ENCODE measurements at regions not wholly inside any gene's neighbourhood (a gene's known extent, or its start where the extent isn't known, plus 50 kb on each side); places are given as distances from the start of the nearest gene placed in this dataset.

DNA sequence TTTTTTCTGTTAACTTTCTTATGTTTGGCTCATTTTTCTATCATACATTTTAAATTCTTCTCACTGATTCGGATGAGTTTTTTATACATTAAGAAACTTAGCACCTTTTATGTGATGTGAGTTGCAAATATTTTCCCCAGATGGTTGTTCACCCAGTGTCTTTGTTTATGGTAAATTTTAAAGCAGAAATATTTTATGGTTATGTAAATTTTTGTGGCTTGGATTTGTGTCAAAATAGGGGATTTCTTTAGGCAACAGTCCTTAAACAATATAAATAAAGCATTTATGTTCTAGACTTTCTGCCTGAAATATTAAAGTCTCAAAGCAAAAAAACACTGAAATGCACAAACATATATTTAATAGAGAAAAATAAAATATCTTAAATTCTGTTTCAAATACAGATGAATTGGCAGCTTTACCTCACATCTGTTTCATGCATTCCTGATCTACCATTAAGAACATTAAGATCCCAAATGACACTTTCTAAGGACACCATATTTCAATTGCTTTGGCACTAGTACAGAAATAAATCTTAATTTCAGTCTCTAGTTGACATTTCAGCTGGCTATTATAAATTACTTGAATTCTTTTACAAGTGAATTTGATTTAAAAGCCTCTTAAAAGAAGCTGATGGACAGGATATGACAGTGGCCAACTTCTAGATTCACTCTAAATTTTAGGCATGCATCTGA is 646.6 kb downstream of the HACE1 start:
- Histone ChIP-seq H3K36me3 (ENCODE audit: low read depth, missing control alignments) (no peaks in the 10 kb centered on the region), H3K9me3 (no peaks in the 10 kb centered on the region), H3K4me1 (no peaks in the 10 kb centered on the region), H3K27me3 (no peaks in the 10 kb centered on the region), H3K27ac (no peak overlapping the region), H3K4me3 (no peak overlapping the region)
- no peak for DNase-seq
- WGBS, 2 donors: 82 to 83% methylated on average over 1 of the region's 1 CpG
- TF ChIP-seq, protein P1, sequence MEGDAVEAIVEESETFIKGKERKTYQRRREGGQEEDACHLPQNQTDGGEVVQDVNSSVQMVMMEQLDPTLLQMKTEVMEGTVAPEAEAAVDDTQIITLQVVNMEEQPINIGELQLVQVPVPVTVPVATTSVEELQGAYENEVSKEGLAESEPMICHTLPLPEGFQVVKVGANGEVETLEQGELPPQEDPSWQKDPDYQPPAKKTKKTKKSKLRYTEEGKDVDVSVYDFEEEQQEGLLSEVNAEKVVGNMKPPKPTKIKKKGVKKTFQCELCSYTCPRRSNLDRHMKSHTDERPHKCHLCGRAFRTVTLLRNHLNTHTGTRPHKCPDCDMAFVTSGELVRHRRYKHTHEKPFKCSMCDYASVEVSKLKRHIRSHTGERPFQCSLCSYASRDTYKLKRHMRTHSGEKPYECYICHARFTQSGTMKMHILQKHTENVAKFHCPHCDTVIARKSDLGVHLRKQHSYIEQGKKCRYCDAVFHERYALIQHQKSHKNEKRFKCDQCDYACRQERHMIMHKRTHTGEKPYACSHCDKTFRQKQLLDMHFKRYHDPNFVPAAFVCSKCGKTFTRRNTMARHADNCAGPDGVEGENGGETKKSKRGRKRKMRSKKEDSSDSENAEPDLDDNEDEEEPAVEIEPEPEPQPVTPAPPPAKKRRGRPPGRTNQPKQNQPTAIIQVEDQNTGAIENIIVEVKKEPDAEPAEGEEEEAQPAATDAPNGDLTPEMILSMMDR (IDR thresholded peaks at IDR 0.05): no peak
- TF ChIP-seq POLR2A (IDR thresholded peaks at IDR 0.05): no peak
- intact Hi-C loops (cut with DNase I; ENCODE audit: low total_unique reads): no loop called here

DNA sequence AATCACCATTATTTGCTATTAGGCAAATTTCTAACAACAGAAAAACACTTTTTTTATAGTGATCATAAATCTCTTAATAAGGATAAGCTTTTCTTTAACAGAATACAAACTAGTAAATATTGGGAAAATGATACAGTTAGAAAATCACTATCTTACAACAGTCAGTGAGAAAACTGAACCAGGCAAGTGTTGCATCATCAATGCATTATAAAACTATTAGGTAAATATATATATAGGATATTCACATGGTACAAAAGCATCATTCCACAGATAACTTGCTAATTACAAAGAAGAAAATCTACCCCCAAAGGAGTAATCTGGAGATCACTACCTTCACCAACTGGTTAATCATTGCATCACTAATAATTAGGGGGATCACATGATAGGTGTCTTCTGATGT is 652.1 kb downstream of the HACE1 start:
- Histone ChIP-seq H3K9me3 (no peaks in the 10 kb centered on the region), H3K27ac (no peak overlapping the region), H3K4me1 (no peaks in the 10 kb centered on the region), H3K4me3 (no peak overlapping the region), H3K27me3 (no peaks in the 10 kb centered on the region), H3K36me3 (ENCODE audit: low read depth, missing control alignments) (no peaks in the 10 kb centered on the region)
- no peak for DNase-seq
- intact Hi-C loops (cut with DNase I; ENCODE audit: low total_unique reads): no loop called here
- TF ChIP-seq, protein P1 (IDR thresholded peaks at IDR 0.05): no peak
- no peak for TF ChIP-seq POLR2A (IDR thresholded peaks at IDR 0.05)

DNA sequence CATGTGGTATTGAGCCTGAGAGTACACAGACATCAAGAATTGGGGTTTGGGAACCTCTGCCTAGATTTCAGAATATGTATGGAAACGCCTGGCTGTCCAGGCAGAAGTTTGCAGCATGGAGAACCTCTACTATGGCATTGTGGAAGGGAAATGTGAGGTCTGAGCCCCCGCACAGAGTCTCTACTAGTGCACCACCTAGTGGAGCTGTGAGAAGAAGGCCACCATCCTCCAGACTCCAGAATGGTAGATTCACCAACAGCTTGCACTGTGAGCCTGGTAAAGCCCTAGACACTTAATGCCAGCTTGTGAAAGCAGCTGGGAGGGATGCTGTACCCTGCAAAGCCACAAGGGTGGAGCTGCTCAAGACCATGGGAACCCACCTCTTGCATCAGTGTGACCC is 658.2 kb downstream of the HACE1 start:
- WGBS, 2 donors: 95 to 100% methylated on average over 1 to 2 of the region's 2 CpGs
- intact Hi-C loops (cut with DNase I; ENCODE audit: low total_unique reads): no loop called here
- TF ChIP-seq POLR2A (IDR thresholded peaks at IDR 0.05): no peak
- TF ChIP-seq, protein P1 (IDR thresholded peaks at IDR 0.05): no peak

DNA sequence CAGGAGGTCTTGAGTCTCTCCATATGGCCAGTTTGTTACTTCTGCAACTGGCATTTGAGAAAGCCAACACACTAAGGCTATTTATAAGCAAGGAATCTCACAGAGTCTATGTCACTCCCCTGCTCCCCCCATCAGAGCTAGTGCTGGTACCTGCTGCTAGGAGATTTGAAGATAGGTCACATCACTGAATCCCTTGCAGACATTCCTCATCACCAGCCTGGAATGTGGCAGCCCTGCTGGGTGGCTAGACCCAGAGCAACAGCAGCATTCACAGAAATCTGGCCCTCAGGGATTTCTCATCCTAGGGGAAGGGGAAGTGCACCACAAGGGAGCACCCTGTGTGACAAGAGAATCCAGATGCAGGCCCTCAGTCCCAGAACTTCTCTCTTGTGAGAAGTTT is 672.1 kb downstream of the HACE1 start:
- Histone ChIP-seq H3K27ac (no peak overlapping the region), H3K4me1 (no peaks in the 10 kb centered on the region), H3K9me3 (no peaks in the 10 kb centered on the region), H3K4me3 (no peak overlapping the region), H3K27me3 (no peaks in the 10 kb centered on the region), H3K36me3 (ENCODE audit: low read depth, missing control alignments) (no peaks in the 10 kb centered on the region)
- TF ChIP-seq POLR2A (IDR thresholded peaks at IDR 0.05): no peak
- TF ChIP-seq, protein P1 (IDR thresholded peaks at IDR 0.05): no peak
- intact Hi-C loops (cut with DNase I; ENCODE audit: low total_unique reads): no loop called here
- DNase-seq: no peak

More for the DNA sequence above, 658.2 kb downstream of the HACE1 start:
- DNase-seq: no peak
- Histone ChIP-seq H3K4me1 (no peaks in the 10 kb centered on the region), H3K27ac (no peak overlapping the region), H3K36me3 (ENCODE audit: low read depth, missing control alignments) (no peaks in the 10 kb centered on the region), H3K4me3 (no peak overlapping the region), H3K27me3 (no peaks in the 10 kb centered on the region), H3K9me3 (no peaks in the 10 kb centered on the region)

DNA sequence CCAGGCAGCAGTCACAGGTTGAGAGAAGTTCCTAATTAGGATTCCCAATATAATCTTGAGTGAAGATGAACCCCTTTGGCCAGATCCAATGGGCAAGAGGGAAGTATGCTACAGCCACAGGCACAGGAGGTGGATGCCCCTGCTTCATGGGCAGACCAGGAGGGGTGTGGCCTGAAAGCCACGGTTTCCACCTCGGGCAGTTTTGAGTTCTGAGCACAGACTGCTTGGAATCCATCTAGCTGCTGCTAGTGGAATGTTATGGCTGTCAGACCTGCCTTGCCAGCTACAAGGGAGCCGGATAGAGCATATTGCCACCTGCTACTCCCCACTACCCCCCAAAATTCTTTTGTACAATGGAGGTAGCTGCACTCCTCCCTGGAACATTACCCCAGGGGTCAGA is 672.9 kb downstream of the HACE1 start:
- TF ChIP-seq, protein P1 (IDR thresholded peaks at IDR 0.05): no peak
- no peak for TF ChIP-seq POLR2A (IDR thresholded peaks at IDR 0.05)
- Histone ChIP-seq H3K4me3 (no peak overlapping the region), H3K4me1 (no peaks in the 10 kb centered on the region), H3K27ac (no peak overlapping the region), H3K9me3 (no peaks in the 10 kb centered on the region), H3K36me3 (ENCODE audit: low read depth, missing control alignments) (no peaks in the 10 kb centered on the region), H3K27me3 (no peaks in the 10 kb centered on the region)
- DNase-seq: no peak
- intact Hi-C loops (cut with DNase I; ENCODE audit: low total_unique reads): no loop called here
- 100% methylated on average over 3 of the region's 3 CpGs; no CpG with 5 or more reads in 1 of the 2 donors for WGBS, 2 donors

All from testis (tissue), 2 donors.